Activated naive CD4-positive, alpha-beta T cell treated with anti-CD3 and anti-CD28 coated beads, Interleukin-2, amount 50 U/mL, for 72 hours (primary cell): ENCODE measurements at regions not wholly inside any gene's neighbourhood (a gene's known extent, or its start where the extent isn't known, plus 50 kb on each side); places are given as distances from the start of the nearest gene placed in this dataset.
"Not testable (repeated sequence)": the region's sequence is repeated elsewhere in the genome, so short reads cannot be mapped to it uniquely, and the experiment has no call there.

ENCODE experiments used
- ATAC-seq, 2 donors: fragments of 150-1000 bp; cut with Tn5 transposase; 2 replicates each; pipeline ENCODE4 v1.10.0; 2021; ENCODE audit warnings: mild to moderate bottlenecking in 2 of 2, moderate library complexity in 2 of 2
- DNase-seq, 2 donors: peaks; one replicate each; pipeline ENCODE4 v3.0.0; 2021 to 2022; ENCODE audit warnings: low spot score in 2 of 2
- H3K27ac Mint-ChIP-seq, 2 donors: one replicate each; pipeline ENCODE4 v1.8.0; 2022; ENCODE audit warnings: mild to moderate bottlenecking in 2 of 2, mixed read lengths in 2 of 2
- H3K36me3 Mint-ChIP-seq, 2 donors: one replicate each; pipeline ENCODE4 v1.8.0; 2022; ENCODE audit warnings: mixed read lengths in 2 of 2
- H3K9me3 Mint-ChIP-seq, 2 donors: one replicate each; pipeline ENCODE4 v1.8.0; 2022; ENCODE audit warnings: mixed read lengths in 2 of 2

- DNase-seq (no peak), ATAC-seq (no peak)
- H3K27ac Mint-ChIP-seq = no peak overlapping the region
- H3K9me3 Mint-ChIP-seq = peaks cover 2 to 8% of the 10 kb centered on the region in 2 donors
- H3K36me3 Mint-ChIP-seq = no peaks in the 10 kb centered on the region
Measured at GRCh38 chr12:126233625-126234024, 1168.4 kb downstream of the AACS start.

GRCh38 chr12:126243814-126244440 lies 1178.7 kb downstream of the AACS start:
- DNase-seq (no peak), ATAC-seq (no peak)
- Mint-ChIP-seq H3K27ac (no peak overlapping the region), H3K36me3 (no peaks in the 10 kb centered on the region), H3K9me3 (peaks cover 5 to 6% of the 10 kb centered on the region in 2 donors)

GRCh38 chr12:126247936-126248335 lies 1182.7 kb downstream of the AACS start:
- no peak for DNase-seq
- H3K9me3 Mint-ChIP-seq = peaks cover 4 to 8% of the 10 kb centered on the region in 2 donors
- no peak overlapping the region for H3K27ac Mint-ChIP-seq
- ATAC-seq = no peak
- no peaks in the 10 kb centered on the region for H3K36me3 Mint-ChIP-seq

GRCh38 chr12:126248871-126249403 lies 1183.7 kb downstream of the AACS start:
- H3K27ac Mint-ChIP-seq = no peak overlapping the region
- DNase-seq (no peak), ATAC-seq (no peak)
- no peaks in the 10 kb centered on the region for H3K36me3 Mint-ChIP-seq
- H3K9me3 Mint-ChIP-seq = peaks cover 4 to 8% of the 10 kb centered on the region in 2 donors

GRCh38 chr12:126258190-126258589 lies 1193.0 kb downstream of the AACS start:
- Mint-ChIP-seq H3K27ac (no peak overlapping the region), H3K9me3 (peaks cover 0 to 11% of the 10 kb centered on the region in 2 donors), H3K36me3 (no peaks in the 10 kb centered on the region)
- no peak for DNase-seq
- ATAC-seq = no peak

- ATAC-seq (no peak), DNase-seq (no peak)
- no peaks in the 10 kb centered on the region for H3K36me3 Mint-ChIP-seq
- no peak overlapping the region for H3K27ac Mint-ChIP-seq
- H3K9me3 Mint-ChIP-seq = peaks cover 5 to 12% of the 10 kb centered on the region in 2 donors
Measured at GRCh38 chr12:126262829-126263228, 1197.6 kb downstream of the AACS start.

- H3K36me3 Mint-ChIP-seq = no peaks in the 10 kb centered on the region
- ATAC-seq (no peak), DNase-seq (no peak)
- no peak overlapping the region for H3K27ac Mint-ChIP-seq
- peaks cover 11 to 16% of the 10 kb centered on the region in 2 donors for H3K9me3 Mint-ChIP-seq
Measured at GRCh38 chr12:126268222-126268621, 1203.0 kb downstream of the AACS start.

- Mint-ChIP-seq H3K36me3 (no peaks in the 10 kb centered on the region), H3K9me3 (peaks cover 16 to 20% of the 10 kb centered on the region in 2 donors), H3K27ac (no peak overlapping the region)
- ATAC-seq (no peak), DNase-seq (no peak)
Measured at GRCh38 chr12:126271159-126271558, 1205.9 kb downstream of the AACS start.

GRCh38 chr12:126282691-126283090 lies 1217.5 kb downstream of the AACS start:
- H3K9me3 Mint-ChIP-seq = peaks cover 13 to 18% of the 10 kb centered on the region in 2 donors
- DNase-seq = no peak
- H3K27ac Mint-ChIP-seq = no peak overlapping the region
- no peak for ATAC-seq
- H3K36me3 Mint-ChIP-seq = peaks cover 0 to 8% of the 10 kb centered on the region in 2 donors

- Mint-ChIP-seq H3K9me3 (peaks cover 17 to 18% of the 10 kb centered on the region in 2 donors), H3K27ac (no peak overlapping the region), H3K36me3 (peaks cover 0 to 7% of the 10 kb centered on the region in 2 donors)
- DNase-seq (no peak), ATAC-seq (no peak)
Measured at GRCh38 chr12:126286203-126286602, 1221.0 kb downstream of the AACS start.

- Mint-ChIP-seq H3K9me3 (peaks cover 26 to 27% of the 10 kb centered on the region in 2 donors), H3K27ac (no peak overlapping the region)
- DNase-seq = no peak
Measured at GRCh38 chr12:126290456-126290855, 1225.2 kb downstream of the AACS start.

GRCh38 chr12:126291987-126292386 lies 1226.8 kb downstream of the AACS start:
- ATAC-seq, H3K27ac Mint-ChIP-seq, DNase-seq: not testable (repeated sequence)
- peaks cover 23 to 27% of the 10 kb centered on the region in 2 donors for H3K9me3 Mint-ChIP-seq
- peaks cover 9 to 27% of the 10 kb centered on the region in 2 donors for H3K36me3 Mint-ChIP-seq

More at GRCh38 chr12:126290456-126290855, 1225.2 kb downstream of the AACS start:
- no peak for ATAC-seq
- H3K36me3 Mint-ChIP-seq = peaks cover 9 to 30% of the 10 kb centered on the region in 2 donors

- DNase-seq = no peak
- Mint-ChIP-seq H3K36me3 (peaks cover 9 to 27% of the 10 kb centered on the region in 2 donors), H3K9me3 (peaks cover 14 to 21% of the 10 kb centered on the region in 2 donors), H3K27ac (no peak overlapping the region)
- no peak for ATAC-seq
Measured at GRCh38 chr12:126295652-126296051, 1230.4 kb downstream of the AACS start.

- Mint-ChIP-seq H3K9me3 (peaks cover 7 to 8% of the 10 kb centered on the region in 2 donors), H3K27ac (no peak overlapping the region), H3K36me3 (peaks cover 8 to 21% of the 10 kb centered on the region in 2 donors)
- DNase-seq (no peak), ATAC-seq (no peak)
Measured at GRCh38 chr12:126309278-126309677, 1244.0 kb downstream of the AACS start.

- DNase-seq (no peak), ATAC-seq (no peak)
- Mint-ChIP-seq H3K27ac (no peak overlapping the region), H3K9me3 (peaks cover 0 to 5% of the 10 kb centered on the region in 2 donors), H3K36me3 (peaks cover 8% of the 10 kb centered on the region in 2 donors)
Measured at GRCh38 chr12:126312457-126312856, 1247.2 kb downstream of the AACS start.

GRCh38 chr12:126316411-126316810 lies 1251.2 kb downstream of the AACS start:
- peaks cover 0 to 5% of the 10 kb centered on the region in 2 donors for H3K9me3 Mint-ChIP-seq
- H3K36me3 Mint-ChIP-seq = peaks cover 0 to 4% of the 10 kb centered on the region in 2 donors
- ATAC-seq (no peak), DNase-seq (no peak)
- H3K27ac Mint-ChIP-seq = no peak overlapping the region

GRCh38 chr12:126337556-126338441 lies 1272.6 kb downstream of the AACS start:
- peaks cover 0 to 4% of the 10 kb centered on the region in 2 donors for H3K36me3 Mint-ChIP-seq
- peaks cover 14 to 22% of the 10 kb centered on the region in 2 donors for H3K9me3 Mint-ChIP-seq
- no peak overlapping the region for H3K27ac Mint-ChIP-seq
- DNase-seq (no peak), ATAC-seq (no peak)
